Activated naive CD4-positive, alpha-beta T cell treated with anti-CD3 and anti-CD28 coated beads, Interleukin-2, amount 10 ng/mL, durations not matched to agents 7 days and 5 days (primary cell): ENCODE measurements at regions not wholly inside any gene's neighbourhood (a gene's known extent, or its start where the extent isn't known, plus 50 kb on each side); places are given as distances from the start of the nearest gene placed in this dataset.
"Not testable (repeated sequence)": the region's sequence is repeated elsewhere in the genome, so short reads cannot be mapped to it uniquely, and the experiment has no call there.

Experiments used
- CTCF ChIA-PET: fragments of 350-600 bp; sonication (Branson Sonifier 250); formaldehyde crosslinking; loops from one replicate; lab custom pipeline; 2021; ENCODE audit warnings: antibody characterized with exemption; lab: Charles Lee
- DNase-seq: peaks from one replicate; pipeline ENCODE4 v3.0.0-alpha.2; 2020
- H3K27ac Mint-ChIP-seq: one replicate; pipeline ENCODE4 v1.8.0; 2021; ENCODE audit warnings: mild to moderate bottlenecking, moderate library complexity, mixed read lengths
- H3K27me3 Mint-ChIP-seq: one replicate; pipeline ENCODE4 v1.8.0; 2021; ENCODE audit warnings: mild to moderate bottlenecking, mixed read lengths
- H3K36me3 Mint-ChIP-seq: one replicate; pipeline ENCODE4 v1.8.0; 2021; ENCODE audit warnings: mixed read lengths
- H3K4me1 Mint-ChIP-seq: one replicate; pipeline ENCODE4 v1.8.0; 2021; ENCODE audit warnings: mixed read lengths
- H3K4me3 Mint-ChIP-seq: one replicate; pipeline ENCODE4 v1.8.0; 2021; ENCODE audit warnings: mild to moderate bottlenecking, moderate library complexity, mixed read lengths
- H3K9me3 Mint-ChIP-seq: one replicate; pipeline ENCODE4 v1.8.0; 2021; ENCODE audit warnings: mixed read lengths

GRCh38 chr4:71206763-71207162 is 132.1 kb upstream of the SLC4A4 start:
- no peaks in the 10 kb centered on the region for H3K36me3 Mint-ChIP-seq
- H3K27me3 Mint-ChIP-seq: peaks cover 5% of the 10 kb centered on the region
- no peaks in the 10 kb centered on the region for H3K9me3 Mint-ChIP-seq
- no peak for DNase-seq
- CTCF ChIA-PET: no interaction called here
- H3K4me3 Mint-ChIP-seq: no peak overlapping the region
- no peak overlapping the region for H3K27ac Mint-ChIP-seq
- no peaks in the 10 kb centered on the region for H3K4me1 Mint-ChIP-seq

GRCh38 chr4:71209161-71209560 is 129.7 kb upstream of the SLC4A4 start:
- no peak overlapping the region for H3K27ac Mint-ChIP-seq
- no peaks in the 10 kb centered on the region for H3K9me3 Mint-ChIP-seq
- CTCF ChIA-PET: no interaction called here
- peaks cover 12% of the 10 kb centered on the region for H3K27me3 Mint-ChIP-seq
- H3K36me3 Mint-ChIP-seq: no peaks in the 10 kb centered on the region
- H3K4me3 Mint-ChIP-seq: no peak overlapping the region
- DNase-seq: no peak
- H3K4me1 Mint-ChIP-seq: no peaks in the 10 kb centered on the region

- Mint-ChIP-seq H3K27ac (no peak overlapping the region), H3K36me3 (no peaks in the 10 kb centered on the region), H3K27me3 (peaks cover 7% of the 10 kb centered on the region), H3K4me3 (no peak overlapping the region), H3K9me3 (no peaks in the 10 kb centered on the region), H3K4me1 (no peaks in the 10 kb centered on the region)
- DNase-seq: no peak
- CTCF ChIA-PET: no interaction called here
These were observed 128.0 kb upstream of the SLC4A4 start for GRCh38 chr4:71210823-71211222.

- Mint-ChIP-seq H3K36me3 (no peaks in the 10 kb centered on the region), H3K27me3 (peaks cover 7% of the 10 kb centered on the region), H3K4me1 (no peaks in the 10 kb centered on the region), H3K4me3 (no peak overlapping the region), H3K9me3 (no peaks in the 10 kb centered on the region), H3K27ac (no peak overlapping the region)
- CTCF ChIA-PET: interaction anchor here (1.2 kb wide), 1 partner anchor 27 kb away, joined by 3 read pairs; no protein-coding TSS in a partner anchor
- no peak for DNase-seq
These were observed 127.1 kb upstream of the SLC4A4 start for GRCh38 chr4:71211748-71212147.

GRCh38 chr4:71212216-71212615 is 126.6 kb upstream of the SLC4A4 start:
- H3K36me3 Mint-ChIP-seq: no peaks in the 10 kb centered on the region
- peaks cover 7% of the 10 kb centered on the region for H3K27me3 Mint-ChIP-seq
- no peak overlapping the region for H3K27ac Mint-ChIP-seq
- CTCF ChIA-PET: interaction anchor here (1.2 kb wide), 1 partner anchor 28 kb away, joined by 3 read pairs; no protein-coding TSS in a partner anchor
- no peak overlapping the region for H3K4me3 Mint-ChIP-seq
- no peak for DNase-seq
- H3K4me1 Mint-ChIP-seq: no peaks in the 10 kb centered on the region
- no peaks in the 10 kb centered on the region for H3K9me3 Mint-ChIP-seq

GRCh38 chr4:71214578-71214977 is 124.2 kb upstream of the SLC4A4 start:
- Mint-ChIP-seq H3K36me3 (no peaks in the 10 kb centered on the region), H3K27me3 (peaks cover 7% of the 10 kb centered on the region), H3K4me1 (no peaks in the 10 kb centered on the region), H3K9me3 (no peaks in the 10 kb centered on the region), H3K27ac (no peak overlapping the region), H3K4me3 (no peak overlapping the region)
- DNase-seq: no peak
- CTCF ChIA-PET: no interaction called here

GRCh38 chr4:71216316-71216959 is 122.4 kb upstream of the SLC4A4 start:
- Mint-ChIP-seq H3K27ac (no peak overlapping the region), H3K4me3 (no peak overlapping the region), H3K4me1 (no peaks in the 10 kb centered on the region), H3K27me3 (peaks cover 7% of the 10 kb centered on the region), H3K9me3 (no peaks in the 10 kb centered on the region), H3K36me3 (no peaks in the 10 kb centered on the region)
- DNase-seq: no peak
- CTCF ChIA-PET: interaction anchor here (1.3 to 1.9 kb wide), 2 partner anchors 10 to 13 kb away, joined by 4 to 5 read pairs; no protein-coding TSS in a partner anchor

GRCh38 chr4:71217688-71218087 is 121.1 kb upstream of the SLC4A4 start:
- Mint-ChIP-seq H3K36me3 (no peaks in the 10 kb centered on the region), H3K4me1 (no peaks in the 10 kb centered on the region), H3K4me3 (no peak overlapping the region), H3K27ac (no peak overlapping the region), H3K27me3 (no peaks in the 10 kb centered on the region), H3K9me3 (no peaks in the 10 kb centered on the region)
- CTCF ChIA-PET: interaction anchor here (1.9 kb wide), 1 partner anchor 9 kb away, joined by 5 read pairs; no protein-coding TSS in a partner anchor
- no peak for DNase-seq

GRCh38 chr4:71220848-71221247 is 118.0 kb upstream of the SLC4A4 start:
- CTCF ChIA-PET, H3K36me3 Mint-ChIP-seq, DNase-seq, H3K4me1 Mint-ChIP-seq, H3K4me3 Mint-ChIP-seq, H3K27ac Mint-ChIP-seq, H3K9me3 Mint-ChIP-seq, H3K27me3 Mint-ChIP-seq: not testable (repeated sequence)

- H3K27ac Mint-ChIP-seq: no peak overlapping the region
- H3K36me3 Mint-ChIP-seq: no peaks in the 10 kb centered on the region
- no peak for DNase-seq
- CTCF ChIA-PET: no interaction called here
- no peaks in the 10 kb centered on the region for H3K9me3 Mint-ChIP-seq
- H3K4me1 Mint-ChIP-seq: no peaks in the 10 kb centered on the region
- H3K4me3 Mint-ChIP-seq: no peak overlapping the region
- peaks cover 6% of the 10 kb centered on the region for H3K27me3 Mint-ChIP-seq
These were observed 117.0 kb upstream of the SLC4A4 start for GRCh38 chr4:71221510-71222466.

GRCh38 chr4:71222661-71223060 is 116.2 kb upstream of the SLC4A4 start:
- CTCF ChIA-PET: no interaction called here
- Mint-ChIP-seq H3K27me3 (peaks cover 9% of the 10 kb centered on the region), H3K4me3 (no peak overlapping the region), H3K27ac (no peak overlapping the region), H3K4me1 (no peaks in the 10 kb centered on the region), H3K9me3 (no peaks in the 10 kb centered on the region), H3K36me3 (no peaks in the 10 kb centered on the region)
- DNase-seq: no peak

GRCh38 chr4:71229477-71230270 is 109.1 kb upstream of the SLC4A4 start:
- DNase-seq: no peak
- Mint-ChIP-seq H3K27me3 (peaks cover 8% of the 10 kb centered on the region), H3K9me3 (no peaks in the 10 kb centered on the region), H3K27ac (no peak overlapping the region), H3K4me1 (no peaks in the 10 kb centered on the region), H3K36me3 (no peaks in the 10 kb centered on the region), H3K4me3 (no peak overlapping the region)
- CTCF ChIA-PET: interaction anchor here (0.9 to 1.3 kb wide), 4 partner anchors 13 to 573 kb away, joined by 3 to 4 read pairs (median 4); no protein-coding TSS in a partner anchor

GRCh38 chr4:71230271-71231128 is 108.3 kb upstream of the SLC4A4 start:
- no peak for DNase-seq
- Mint-ChIP-seq H3K36me3 (no peaks in the 10 kb centered on the region), H3K27me3 (peaks cover 8% of the 10 kb centered on the region), H3K27ac (no peak overlapping the region), H3K4me3 (no peak overlapping the region), H3K4me1 (no peaks in the 10 kb centered on the region), H3K9me3 (no peaks in the 10 kb centered on the region)
- CTCF ChIA-PET: interaction anchor here (0.5 kb wide), 1 partner anchor 1099 kb away, joined by 3 read pairs; no protein-coding TSS in a partner anchor
